Fibroblast of peridontal ligament (primary cell): ENCODE measurements at regions not wholly inside any gene's neighbourhood (a gene's known extent, or its start where the extent isn't known, plus 50 kb on each side); places are given as distances from the start of the nearest gene placed in this dataset.
"Not testable (repeated sequence)": the region's sequence is repeated elsewhere in the genome, so short reads cannot be mapped to it uniquely, and the experiment has no call there.

Source experiments
- DNase-seq: peaks from one replicate; pipeline ENCODE4 v3.0.0-alpha.2; 2010; ENCODE audit errors: extremely low read depth

- DNase-seq: no peak
Observed at GRCh38 chr9:135291165-135291564, 188.4 kb upstream of the PPP1R26 start.

- no peak for DNase-seq
Observed at GRCh38 chr9:135294836-135295235, 184.7 kb upstream of the PPP1R26 start.

GRCh38 chr9:135295551-135296300, 183.9 kb upstream of the PPP1R26 start:
- DNase-seq: no peak

- DNase-seq: no peak
Observed at GRCh38 chr9:135296735-135297455, 182.7 kb upstream of the PPP1R26 start.

- DNase-seq: no peak
Observed at GRCh38 chr9:135297456-135298075, 182.0 kb upstream of the PPP1R26 start.

GRCh38 chr9:135299239-135299590, 180.4 kb upstream of the PPP1R26 start:
- no peak for DNase-seq

GRCh38 chr9:135299651-135300345, 179.8 kb upstream of the PPP1R26 start:
- DNase-seq: no peak

- no peak for DNase-seq
Observed at GRCh38 chr9:135300346-135301141, 179.0 kb upstream of the PPP1R26 start.

GRCh38 chr9:135301271-135302263, 178.0 kb upstream of the PPP1R26 start:
- DNase-seq: no peak

- no peak for DNase-seq
Observed at GRCh38 chr9:135302329-135303279, 177.0 kb upstream of the PPP1R26 start.

GRCh38 chr9:135303280-135303647, 176.3 kb upstream of the PPP1R26 start:
- no peak for DNase-seq

GRCh38 chr9:135303865-135304499, 175.6 kb upstream of the PPP1R26 start:
- no peak for DNase-seq

- DNase-seq: no peak
Observed at GRCh38 chr9:135304886-135305285, 174.7 kb upstream of the PPP1R26 start.

GRCh38 chr9:135305546-135306180, 173.9 kb upstream of the PPP1R26 start:
- DNase-seq: no peak

GRCh38 chr9:135306699-135307098, 172.9 kb upstream of the PPP1R26 start:
- no peak for DNase-seq

- DNase-seq: no peak
Observed at GRCh38 chr9:135307300-135307699, 172.3 kb upstream of the PPP1R26 start.

- DNase-seq: not testable (repeated sequence)
Observed at GRCh38 chr9:135307919-135308318, 171.7 kb upstream of the PPP1R26 start.
